ENCODE measurements at regions not wholly inside any gene's neighbourhood (a gene's known extent, or its start where the extent isn't known, plus 50 kb on each side); places are given as distances from the start of the nearest gene placed in this dataset.

DNA sequence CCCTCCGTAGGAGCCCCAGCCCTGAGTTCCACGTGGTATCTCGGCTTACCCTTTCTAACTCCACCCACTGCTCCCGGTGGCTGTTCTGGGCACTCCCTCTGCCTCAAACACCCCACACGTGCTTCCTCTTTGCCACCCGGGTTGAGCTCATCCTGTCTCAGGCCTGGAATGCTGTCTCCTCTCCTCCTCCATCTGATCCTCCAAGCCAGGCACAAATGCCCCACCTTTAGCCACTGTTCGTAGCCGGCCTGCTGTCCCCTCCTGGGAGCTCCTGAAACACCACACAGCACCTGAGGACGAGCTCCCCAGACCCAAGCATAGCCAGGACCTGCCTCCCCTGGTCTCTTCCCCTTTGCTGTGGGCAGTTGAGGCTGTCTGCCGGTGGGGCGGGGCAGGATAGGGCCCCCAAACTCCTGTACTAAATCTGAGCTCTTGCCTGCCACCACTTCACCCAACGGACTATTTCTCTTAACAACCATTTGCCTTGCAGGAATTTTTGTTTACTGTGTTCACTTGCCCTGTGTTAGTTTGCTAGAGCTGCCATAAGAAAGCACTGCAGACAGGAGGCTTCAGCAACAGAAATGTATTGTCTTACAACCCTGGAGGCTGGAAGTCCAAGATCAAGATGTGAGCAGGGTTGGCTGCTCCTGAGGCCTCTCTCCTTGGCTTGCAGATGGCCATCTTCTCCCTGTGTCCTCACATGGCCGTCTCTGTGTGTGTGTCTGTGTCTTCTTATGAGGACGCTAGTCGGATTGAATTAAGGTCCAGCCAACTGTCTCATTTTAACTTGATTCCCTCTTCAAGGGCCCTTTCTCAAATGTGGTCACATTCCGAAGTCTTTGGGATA, 58.3 kb upstream of the SHH start:
- DNase-seq (ENCODE audit: low read depth), result no peak

DNA sequence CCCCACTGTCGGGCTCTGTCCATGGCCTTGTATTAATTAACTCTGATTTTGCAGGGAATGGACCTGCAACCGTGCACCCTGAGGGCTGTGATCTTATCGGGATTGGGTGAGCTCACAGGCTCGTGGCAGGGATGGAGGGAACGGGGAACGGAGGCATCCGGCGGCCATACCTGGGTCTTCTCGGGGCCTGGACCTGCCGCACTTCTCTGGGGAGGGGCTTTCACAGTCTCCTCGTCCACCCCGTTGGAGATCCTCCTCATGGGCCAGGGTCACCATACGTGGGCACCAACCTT, 57.5 kb upstream of the SHH start:
- no peak for DNase-seq (ENCODE audit: low read depth)

DNA sequence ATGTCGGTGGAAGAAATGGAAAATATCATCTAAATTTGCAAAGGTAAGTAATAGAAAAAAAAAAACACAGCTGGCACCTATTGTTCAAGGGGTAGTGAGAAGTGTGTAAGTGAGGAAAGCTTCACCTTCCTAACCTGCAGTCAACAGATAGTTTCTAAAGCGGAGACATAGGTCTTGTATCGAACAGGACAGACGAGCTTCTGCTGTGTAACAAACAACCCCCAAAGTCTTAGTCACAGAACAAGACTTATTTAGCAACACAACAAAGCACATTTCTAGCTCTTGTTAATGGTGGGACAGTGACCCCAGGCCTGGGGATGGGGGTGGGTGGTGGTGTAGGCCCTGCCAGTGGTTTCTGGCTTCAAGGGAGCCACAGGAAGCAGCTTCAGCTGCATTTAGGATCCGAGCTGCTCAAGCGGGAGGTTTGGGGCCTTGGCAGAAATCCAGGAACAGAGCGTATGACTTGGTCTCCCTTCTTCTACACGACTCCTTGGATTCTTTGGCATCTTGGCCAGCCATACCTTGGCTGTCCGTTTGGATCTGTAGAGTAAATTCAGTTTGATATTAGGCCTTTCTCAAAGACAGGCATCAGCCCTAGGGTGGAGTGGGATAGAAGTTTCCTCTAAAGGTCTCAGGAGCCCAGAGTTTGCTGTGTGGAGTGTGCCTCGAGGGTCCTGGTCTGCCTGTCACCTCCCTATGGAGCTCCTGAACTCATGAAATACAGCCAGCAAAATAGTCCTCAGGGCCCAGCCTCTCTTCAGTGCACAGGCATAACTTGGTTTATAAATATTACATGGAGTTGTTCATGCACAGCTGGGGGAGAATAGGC, 56.9 kb upstream of the SHH start:
- no peak for DNase-seq (ENCODE audit: low read depth)

DNA sequence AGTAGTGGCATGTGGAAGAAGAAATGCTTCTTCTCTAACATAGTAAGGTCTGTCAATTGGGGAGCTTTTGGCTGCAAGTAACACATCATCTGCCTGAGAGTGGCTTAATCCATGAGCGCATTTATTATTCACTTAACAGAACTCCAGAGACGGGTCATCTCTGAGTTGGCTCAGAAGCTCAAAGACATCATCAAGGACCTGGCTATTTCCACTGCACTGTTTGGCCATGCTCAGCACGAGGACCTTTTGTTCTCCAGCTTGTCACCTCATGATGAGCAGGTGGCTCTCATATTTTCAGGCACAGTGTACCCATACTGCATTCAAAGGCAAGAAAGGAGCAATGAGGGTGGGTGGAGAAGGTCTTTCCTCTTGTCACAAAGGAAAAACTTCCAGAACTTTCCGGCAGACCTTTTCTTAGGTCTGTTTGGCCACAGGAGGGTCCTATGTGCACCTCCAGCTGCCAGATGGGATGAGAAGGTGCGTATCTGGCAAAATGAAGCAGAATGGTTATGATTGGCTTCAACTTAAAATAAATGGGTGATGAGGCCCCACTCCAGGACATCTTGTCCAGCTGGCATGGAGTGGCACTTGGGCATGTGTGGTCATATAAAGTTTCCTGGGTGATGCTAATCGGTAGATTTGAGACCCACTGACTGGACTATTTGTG, 55.6 kb upstream of the SHH start:
- no peak for DNase-seq (ENCODE audit: low read depth)

DNA sequence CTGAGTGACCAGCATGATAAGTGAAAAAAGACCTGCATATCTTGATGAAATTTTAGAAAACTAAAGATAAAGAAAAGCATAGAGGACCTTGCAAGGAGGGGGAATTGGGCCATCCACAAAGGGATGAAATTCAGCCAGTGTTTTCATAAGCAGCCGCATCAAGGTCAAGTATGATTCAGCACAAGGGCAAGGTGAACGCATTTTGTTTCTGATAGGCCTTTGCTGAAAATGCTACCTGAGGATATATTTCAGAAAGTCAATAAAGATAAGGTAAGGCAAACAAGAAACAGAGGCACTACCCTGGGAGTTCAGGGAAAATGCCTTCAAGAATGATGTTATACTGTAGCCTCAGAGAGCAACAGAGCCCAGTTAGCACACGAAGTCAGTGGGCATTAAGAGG, 55.0 kb upstream of the SHH start:
- no peak for DNase-seq (ENCODE audit: low read depth)

DNA sequence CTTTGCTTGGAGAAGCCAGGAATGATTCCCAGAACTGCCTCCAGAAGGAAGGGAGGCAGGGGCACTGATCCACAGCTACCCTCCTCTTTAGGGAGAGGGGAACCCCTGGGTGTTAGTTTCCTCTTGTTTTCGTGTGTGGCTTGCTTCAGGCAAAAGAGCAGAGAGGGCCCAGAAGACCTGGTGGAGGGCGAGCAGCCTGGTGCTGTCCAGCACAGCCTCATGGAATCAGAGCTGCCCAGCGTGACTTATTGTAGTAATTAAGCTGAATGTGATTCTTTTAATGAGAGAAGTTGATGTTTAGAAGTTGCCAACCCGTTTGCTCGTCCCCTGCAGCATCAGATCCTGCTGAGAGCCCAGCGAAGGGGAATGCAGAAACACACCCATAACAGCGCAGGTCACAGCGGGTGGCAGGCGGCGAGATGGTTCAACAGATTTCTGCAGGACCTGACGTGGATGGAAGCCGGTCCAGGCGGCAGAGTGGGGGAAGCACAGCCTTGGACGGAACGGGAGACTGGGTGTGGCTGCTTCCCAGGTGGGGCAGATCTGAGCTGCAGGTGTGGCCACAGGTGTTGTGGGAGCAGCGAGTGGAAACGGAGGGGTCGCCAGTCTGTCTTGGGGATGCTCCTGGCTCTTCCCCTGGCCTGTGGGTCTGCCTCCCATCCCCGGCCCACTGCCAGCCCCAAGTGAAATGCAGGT, 53.7 kb upstream of the SHH start:
- no peak for DNase-seq (ENCODE audit: low read depth)

DNA sequence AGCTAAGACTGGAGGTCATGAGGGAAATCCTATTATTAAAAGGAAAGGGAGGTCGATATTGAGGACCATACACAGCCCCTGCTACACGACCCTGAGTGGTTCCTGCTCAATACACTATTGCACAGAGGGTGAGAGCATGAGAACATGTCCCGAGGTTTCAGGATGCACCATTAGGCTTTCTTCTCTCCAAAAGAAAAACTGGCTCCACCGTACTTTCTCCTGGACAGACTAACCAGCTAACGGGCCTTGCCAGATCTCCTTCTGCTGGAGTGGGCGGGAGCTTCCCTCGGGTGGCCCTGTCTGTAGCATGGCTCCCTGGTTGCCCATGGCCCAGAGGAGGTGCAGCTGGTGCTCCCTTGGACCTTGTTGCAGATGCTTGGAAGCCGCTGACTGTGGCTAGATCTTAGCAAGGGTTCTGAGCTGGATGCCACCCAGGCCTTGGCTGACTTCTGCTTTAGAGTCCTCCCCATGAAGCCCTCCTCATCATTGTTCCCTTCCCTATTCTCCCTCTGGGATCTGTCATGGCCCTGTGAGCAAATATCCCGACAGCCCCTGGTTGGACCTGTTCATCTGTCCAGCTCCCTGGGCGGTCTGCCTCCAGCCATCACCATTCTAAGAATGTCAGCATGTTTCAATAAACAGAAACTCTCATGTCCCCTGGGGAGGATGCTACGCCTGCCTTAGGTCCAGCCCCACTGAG, 52.9 kb upstream of the SHH start:
- DNase-seq (ENCODE audit: low read depth), result no peak

DNA sequence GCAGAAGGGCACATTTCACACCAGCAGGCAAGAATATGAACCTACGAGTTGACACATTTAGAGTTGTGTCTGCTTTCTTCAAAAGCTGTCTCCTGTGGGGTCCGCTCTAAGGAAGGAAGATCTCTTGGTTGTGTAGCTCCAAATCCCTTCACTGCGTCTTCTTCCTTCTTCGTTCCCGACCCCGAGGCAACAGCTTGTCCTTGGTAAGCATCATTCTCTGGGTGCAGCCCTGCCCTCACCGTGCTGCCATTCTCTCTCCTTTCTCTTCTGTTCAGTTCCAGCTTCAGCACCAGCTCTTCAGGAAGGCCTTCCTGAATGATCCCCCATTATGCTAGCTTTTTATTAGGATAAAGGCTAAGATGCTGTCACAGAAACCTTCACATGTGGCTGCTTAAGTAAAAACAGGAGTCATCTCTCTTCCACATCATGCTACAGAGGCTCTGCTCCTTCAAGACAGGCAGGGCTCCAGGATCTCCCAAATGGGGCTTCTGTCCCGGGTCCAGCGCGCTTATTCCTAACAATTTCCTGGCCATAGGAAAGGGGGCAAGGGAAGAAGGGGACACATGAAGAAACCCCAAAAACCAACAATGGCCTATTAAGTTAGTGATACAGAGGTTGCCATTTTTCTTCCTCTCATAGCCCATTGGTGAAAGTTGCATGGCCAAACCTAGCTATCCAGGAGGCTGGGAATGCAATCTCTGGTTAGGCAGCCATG, 52.2 kb upstream of the SHH start:
- no peak for DNase-seq (ENCODE audit: low read depth)

DNA sequence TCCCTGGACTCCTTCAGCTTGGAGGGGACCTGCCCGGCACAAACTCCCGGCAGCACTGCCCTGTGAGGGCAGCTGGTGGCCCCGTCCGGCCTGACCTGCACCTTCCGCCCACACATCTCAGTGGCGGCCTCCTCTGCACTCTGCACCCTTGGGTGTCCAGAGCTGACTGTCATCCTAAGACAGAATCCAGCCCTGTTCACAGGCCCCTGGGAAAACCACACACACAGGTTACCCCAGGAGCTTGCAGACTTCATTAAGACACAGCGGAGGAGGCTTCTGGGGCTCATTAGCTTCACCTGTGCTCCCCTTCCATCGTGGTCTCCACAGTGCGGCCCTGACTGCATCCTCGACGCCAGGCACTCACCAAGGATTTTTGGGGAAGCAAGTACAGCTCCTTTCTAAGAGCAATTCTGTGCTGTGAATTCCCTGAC, 51.5 kb upstream of the SHH start:
- no peak for DNase-seq (ENCODE audit: low read depth)

DNA sequence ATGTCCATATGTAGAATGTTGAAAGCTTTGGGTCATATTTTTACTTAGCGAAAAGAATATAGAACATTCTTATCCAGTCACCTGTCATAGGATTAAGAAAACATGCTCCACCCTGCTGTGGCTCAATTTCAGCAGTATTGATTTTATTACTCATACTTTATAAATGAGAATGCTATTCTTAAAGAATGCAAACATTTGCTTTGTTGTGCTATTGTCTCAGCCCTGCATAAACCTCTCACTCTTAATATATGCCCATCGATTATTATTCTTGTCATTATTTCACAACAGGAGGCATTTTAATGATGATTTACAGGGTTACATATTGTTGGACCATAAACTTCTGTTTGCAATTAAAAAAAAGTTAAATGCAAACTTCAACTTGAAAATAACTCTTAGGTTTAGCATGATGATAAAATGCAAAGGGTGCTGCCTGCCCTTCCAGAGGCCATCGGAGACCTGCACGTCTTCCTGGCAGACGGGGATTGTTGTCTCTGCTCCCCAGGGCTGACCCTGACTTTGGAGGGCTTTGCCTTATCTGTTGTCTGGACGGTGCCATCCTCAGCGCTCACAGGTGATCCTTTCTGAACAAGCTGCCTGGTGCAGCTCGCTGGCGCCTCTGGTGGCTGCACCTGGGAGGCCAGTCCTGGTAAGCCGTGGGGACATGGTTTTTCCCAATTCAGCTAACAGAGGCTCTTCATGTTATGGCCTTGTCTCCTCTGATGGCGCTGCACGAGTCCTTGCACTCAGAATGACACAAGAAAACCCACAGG, 50.0 kb upstream of the SHH start:
- no peak for DNase-seq (ENCODE audit: low read depth)
